MM.1S (cell line): ENCODE measurements at regions not wholly inside any gene's neighbourhood (a gene's known extent, or its start where the extent isn't known, plus 50 kb on each side); places are given as distances from the start of the nearest gene placed in this dataset.
"Not testable (repeated sequence)": the region's sequence is repeated elsewhere in the genome, so short reads cannot be mapped to it uniquely, and the experiment has no call there.

ENCODE experiments used
- DNase-seq: peaks from one replicate; pipeline ENCODE4 v3.0.0-alpha.2; 2015
- H2AFZ ChIP-seq: fragments of 300-600 bp; sonication (generic); 2 replicates; pipeline ENCODE4 v1.6.0; 2016; ENCODE audit warnings: antibody characterized with exemption, low read length
- H3F3A ChIP-seq: fragments of 300-600 bp; sonication (generic); 2 replicates; pipeline ENCODE4 v1.6.1; 2016; ENCODE audit warnings: mild to moderate bottlenecking, antibody characterized with exemption, low read length, moderate library complexity, mixed read lengths; ENCODE audit not compliant: insufficient read depth
- H3K27ac ChIP-seq: fragments of 300-600 bp; sonication (generic); 2 replicates; pipeline ENCODE4 v1.5.1; 2016; ENCODE audit warnings: mild to moderate bottlenecking, low read length
- H3K27me3 ChIP-seq: fragments of 300-600 bp; sonication (generic); replicated peaks from 2 replicates; pipeline ENCODE4 v1.6.0; 2016; ENCODE audit warnings: low read length; ENCODE audit not compliant: insufficient read depth
- H3K36me3 ChIP-seq: fragments of 300-600 bp; sonication (generic); replicated peaks from 2 replicates; pipeline ENCODE4 v1.6.1; 2016; ENCODE audit warnings: mild to moderate bottlenecking, low read length, mixed read lengths; ENCODE audit not compliant: insufficient read depth
- H3K4me1 ChIP-seq: fragments of 300-600 bp; sonication (generic); 2 replicates; pipeline ENCODE4 v1.6.1; 2016; ENCODE audit warnings: low read length, mixed read lengths
- H3K4me2 ChIP-seq: fragments of 300-600 bp; sonication (generic); 2 replicates; pipeline ENCODE4 v1.6.0; 2016; ENCODE audit warnings: low read depth, low read length
- H3K4me3 ChIP-seq: fragments of 300-600 bp; sonication (generic); 2 replicates; pipeline ENCODE4 v1.5.1; 2016; ENCODE audit warnings: low read length, mixed read lengths
- H3K79me2 ChIP-seq: fragments of 300-600 bp; sonication (generic); 2 replicates; pipeline ENCODE4 v1.6.1; 2016; ENCODE audit warnings: mixed run types, low read length, mixed read lengths
- H3K9ac ChIP-seq: fragments of 300-600 bp; sonication (generic); 2 replicates; pipeline ENCODE4 v1.6.1; 2016; ENCODE audit warnings: low read length, mixed read lengths
- H3K9me2 ChIP-seq: fragments of 300-600 bp; sonication (generic); replicated peaks from 2 replicates; pipeline ENCODE4 v1.6.1; 2016; ENCODE audit warnings: mild to moderate bottlenecking, low read length, mixed read lengths; ENCODE audit not compliant: insufficient read depth
- H3K9me3 ChIP-seq: fragments of 300-600 bp; sonication (generic); replicated peaks from 2 replicates; pipeline ENCODE4 v1.6.1; 2016; ENCODE audit warnings: mild to moderate bottlenecking, low read length, mixed read lengths; ENCODE audit not compliant: insufficient read depth
- H4K20me1 ChIP-seq: fragments of 300-600 bp; sonication (generic); 2 replicates; pipeline ENCODE4 v1.6.1; 2016; ENCODE audit warnings: mild to moderate bottlenecking, low read length, moderate library complexity, mixed read lengths; ENCODE audit not compliant: insufficient read depth
- CTCF ChIP-seq: fragments of 300-600 bp; sonication (generic); IDR thresholded peaks from 2 replicates; pipeline ENCODE4 v1.5.1; 2016; ENCODE audit warnings: antibody characterized with exemption, low read length, mixed read lengths
- EZH2 ChIP-seq: fragments of 300-600 bp; sonication (generic); optimal IDR thresholded peaks from 2 replicates; pipeline ENCODE3; 2017; ENCODE audit warnings: low read depth, mild to moderate bottlenecking, antibody characterized with exemption, low read length, mixed read lengths
- EZH2phosphoT487 ChIP-seq: fragments of 300-600 bp; sonication (generic); IDR thresholded peaks from 2 replicates; pipeline ENCODE4 v1.6.1; 2018; ENCODE audit warnings: antibody characterized with exemption, low read length

- no peaks in the 10 kb centered on the region for H3K9me2 ChIP-seq
- H3F3A ChIP-seq = no peaks in the 10 kb centered on the region
- H3K27me3 ChIP-seq = no peaks in the 10 kb centered on the region
- H3K27ac ChIP-seq = no peak overlapping the region
- H3K4me2 ChIP-seq = no peak overlapping the region
- no peak overlapping the region for H3K9ac ChIP-seq
- H3K4me1 ChIP-seq = no peaks in the 10 kb centered on the region
- H3K36me3 ChIP-seq = no peaks in the 10 kb centered on the region
- no peaks in the 10 kb centered on the region for H3K79me2 ChIP-seq
- H2AFZ ChIP-seq = no peak overlapping the region
- no peak for TF ChIP-seq CTCF
- no peak for TF ChIP-seq EZH2phosphoT487
- no peak for TF ChIP-seq EZH2
- H3K4me3 ChIP-seq = no peak overlapping the region
- no peak for DNase-seq
- H4K20me1 ChIP-seq = no peaks in the 10 kb centered on the region
- no peaks in the 10 kb centered on the region for H3K9me3 ChIP-seq
These were observed 1645.9 kb upstream of the CELF4 start for GRCh38 chr18:39211461-39211860.

GRCh38 chr18:39209173-39209572 is 1643.6 kb upstream of the CELF4 start:
- Histone ChIP-seq H3K4me3 (no peak overlapping the region), H3K27ac (no peak overlapping the region), H3K9me3 (no peaks in the 10 kb centered on the region), H3K4me1 (no peaks in the 10 kb centered on the region), H3K36me3 (no peaks in the 10 kb centered on the region), H2AFZ (no peak overlapping the region), H3K4me2 (no peak overlapping the region), H3K9ac (no peak overlapping the region), H3K27me3 (no peaks in the 10 kb centered on the region), H3F3A (no peaks in the 10 kb centered on the region), H4K20me1 (no peaks in the 10 kb centered on the region), H3K79me2 (no peaks in the 10 kb centered on the region), H3K9me2 (no peaks in the 10 kb centered on the region)
- no peak for DNase-seq
- no peak for TF ChIP-seq EZH2
- no peak for TF ChIP-seq CTCF
- no peak for TF ChIP-seq EZH2phosphoT487

- no peak for TF ChIP-seq EZH2phosphoT487
- TF ChIP-seq CTCF = no peak
- Histone ChIP-seq H3K36me3 (no peaks in the 10 kb centered on the region), H4K20me1 (no peaks in the 10 kb centered on the region), H3K9me3 (no peaks in the 10 kb centered on the region), H3K27me3 (no peaks in the 10 kb centered on the region), H3K9ac (no peak overlapping the region), H3K9me2 (no peaks in the 10 kb centered on the region), H3K27ac (no peak overlapping the region), H3K4me1 (no peaks in the 10 kb centered on the region), H3F3A (no peaks in the 10 kb centered on the region), H3K79me2 (no peaks in the 10 kb centered on the region), H3K4me3 (no peak overlapping the region), H2AFZ (no peak overlapping the region), H3K4me2 (no peak overlapping the region)
- DNase-seq = no peak
These were observed 1643.1 kb upstream of the CELF4 start for GRCh38 chr18:39208729-39209128.

- TF ChIP-seq EZH2 = no peak
- no peak for TF ChIP-seq CTCF
- TF ChIP-seq EZH2phosphoT487 = no peak
- Histone ChIP-seq H3F3A (no peaks in the 10 kb centered on the region), H2AFZ (no peak overlapping the region), H3K27me3 (no peaks in the 10 kb centered on the region), H3K9ac (no peak overlapping the region), H3K9me3 (no peaks in the 10 kb centered on the region), H3K27ac (no peak overlapping the region), H3K9me2 (no peaks in the 10 kb centered on the region), H3K36me3 (no peaks in the 10 kb centered on the region), H3K4me3 (no peak overlapping the region), H3K4me1 (no peaks in the 10 kb centered on the region), H3K4me2 (no peak overlapping the region), H4K20me1 (no peaks in the 10 kb centered on the region), H3K79me2 (no peaks in the 10 kb centered on the region)
- DNase-seq = no peak
These were observed 1642.6 kb upstream of the CELF4 start for GRCh38 chr18:39208190-39208589.

GRCh38 chr18:39206398-39207103 is 1641.0 kb upstream of the CELF4 start:
- not testable (repeated sequence) for H4K20me1 ChIP-seq, H3K27me3 ChIP-seq, H3K36me3 ChIP-seq, DNase-seq, H3K4me1 ChIP-seq, H3K79me2 ChIP-seq, H3K9me3 ChIP-seq, H3K4me2 ChIP-seq, H3K9ac ChIP-seq, H3F3A ChIP-seq, H3K27ac ChIP-seq, H3K4me3 ChIP-seq, H2AFZ ChIP-seq, H3K9me2 ChIP-seq
